HG03469 (cell line): ENCODE measurements at regions not wholly inside any gene's neighbourhood (a gene's known extent, or its start where the extent isn't known, plus 50 kb on each side); places are given as distances from the start of the nearest gene placed in this dataset.
"Not testable (repeated sequence)": the region's sequence is repeated elsewhere in the genome, so short reads cannot be mapped to it uniquely, and the experiment has no call there.

ENCODE experiments used
- ATAC-seq: cut with Tn5 transposase; IDR thresholded peaks from one replicate; pipeline ENCODE4 v1.9.1; 2021; ENCODE audit warnings: mild to moderate bottlenecking, moderate library complexity, moderate number of reproducible peaks; ENCODE audit not compliant: unreplicated experiment

GRCh38 chr6:90691823-90692222 lies 105.0 kb upstream of the MAP3K7 start:
- ATAC-seq: no peak

GRCh38 chr6:90689172-90689571 lies 102.3 kb upstream of the MAP3K7 start:
- no peak for ATAC-seq

GRCh38 chr6:90687775-90688380 lies 101.0 kb upstream of the MAP3K7 start:
- ATAC-seq: no peak

GRCh38 chr6:90681863-90682262 lies 95.0 kb upstream of the MAP3K7 start:
- no peak for ATAC-seq

- ATAC-seq: no peak
Measured at GRCh38 chr6:90678049-90678779, 91.3 kb upstream of the MAP3K7 start.

- ATAC-seq: no peak
Measured at GRCh38 chr6:90677440-90677839, 90.6 kb upstream of the MAP3K7 start.

- no peak for ATAC-seq
Measured at GRCh38 chr6:90676516-90677300, 89.8 kb upstream of the MAP3K7 start.

- ATAC-seq: not testable (repeated sequence)
Measured at GRCh38 chr6:90675107-90675506, 88.2 kb upstream of the MAP3K7 start.

GRCh38 chr6:90674077-90674476 lies 87.2 kb upstream of the MAP3K7 start:
- not testable (repeated sequence) for ATAC-seq

- ATAC-seq: no peak
Measured at GRCh38 chr6:90669846-90670245, 83.0 kb upstream of the MAP3K7 start.

GRCh38 chr6:90669420-90669819 lies 82.5 kb upstream of the MAP3K7 start:
- ATAC-seq: no peak

GRCh38 chr6:90668141-90668540 lies 81.3 kb upstream of the MAP3K7 start:
- ATAC-seq: no peak

GRCh38 chr6:90663873-90664272 lies 77.0 kb upstream of the MAP3K7 start:
- ATAC-seq: no peak

- no peak for ATAC-seq
Measured at GRCh38 chr6:90663106-90663505, 76.2 kb upstream of the MAP3K7 start.

- ATAC-seq: no peak
Measured at GRCh38 chr6:90660931-90661330, 74.1 kb upstream of the MAP3K7 start.

GRCh38 chr6:90658497-90658896 lies 71.6 kb upstream of the MAP3K7 start:
- ATAC-seq: no peak

GRCh38 chr6:90656325-90656724 lies 69.5 kb upstream of the MAP3K7 start:
- no peak for ATAC-seq

GRCh38 chr6:90654806-90655205 lies 67.9 kb upstream of the MAP3K7 start:
- ATAC-seq: no peak

- ATAC-seq: no peak
Measured at GRCh38 chr6:90654166-90654565, 67.3 kb upstream of the MAP3K7 start.

- no peak for ATAC-seq
Measured at GRCh38 chr6:90653750-90654149, 66.9 kb upstream of the MAP3K7 start.

GRCh38 chr6:90650041-90650940 lies 63.4 kb upstream of the MAP3K7 start:
- ATAC-seq: no peak
